IMR-90 (cell line): ENCODE measurements at regions not wholly inside any gene's neighbourhood (a gene's known extent, or its start where the extent isn't known, plus 50 kb on each side); places are given as distances from the start of the nearest gene placed in this dataset.
A peak's percentile ranks its signal among the peaks of the same experiment; 100 is the strongest.

Experiments
- ATAC-seq: fragments of 200-7000 bp; cut with Tn5 transposase; 2 replicates; pipeline ENCODE4 v1.9.1; 2020; ENCODE audit warnings: low read depth, mild to moderate bottlenecking, moderate library complexity
- BruUV-seq: library from RNA; stranded (reverse); fragments of 400-500 nt; replicated peaks from 2 replicates; lab custom pipeline; 2021; lab: Mats Ljungman, UMichigan
- CTCF ChIA-PET: fragments of 300-600 bp; formaldehyde crosslinking; extraction: SDS; loops from one replicate; lab custom pipeline; 2021; ENCODE audit warnings: antibody characterized with exemption; lab: Yijun Ruan, JAX
- POLR2A ChIA-PET: fragments of 300-600 bp; sonication (Branson Sonifier 250); formaldehyde crosslinking; loops from one replicate; lab custom pipeline; 2022; ENCODE audit warnings: antibody characterized with exemption; ENCODE audit not compliant: unreplicated experiment; lab: Charles Lee
- DNase-seq: peaks from one replicate; pipeline ENCODE4 v3.0.0; 2013
- H2AFZ ChIP-seq: replicated peaks from 2 replicates; pipeline ENCODE3; 2013; ENCODE audit warnings: low read length, mild to moderate bottlenecking; ENCODE audit not compliant: poor library complexity
- H2AK5ac ChIP-seq: 2 replicates; pipeline ENCODE4 v1.6.1; 2013; ENCODE audit warnings: low read depth, low read length, inconsistent platforms
- H2AK9ac ChIP-seq: replicated peaks from 2 replicates; pipeline ENCODE3; 2013; ENCODE audit warnings: mild to moderate bottlenecking, low read depth, low read length, moderate library complexity; ENCODE audit not compliant: poor library complexity
- H2BK120ac ChIP-seq: 2 replicates; pipeline ENCODE4 v1.6.1; 2013; ENCODE audit warnings: low read depth, low read length, inconsistent platforms
- H2BK15ac ChIP-seq: 3 replicates; pipeline ENCODE4 v1.6.1; 2013; ENCODE audit warnings: low read depth, low read length, inconsistent platforms
- H2BK20ac ChIP-seq: 2 replicates; pipeline ENCODE4 v1.6.1; 2013; ENCODE audit warnings: low read depth, mild to moderate bottlenecking, inconsistent platforms, low read length, moderate library complexity
- H2BK5ac ChIP-seq: 2 replicates; pipeline ENCODE4 v1.6.1; 2013; ENCODE audit warnings: mild to moderate bottlenecking, low read depth, low read length, inconsistent platforms; ENCODE audit not compliant: poor library complexity, severe bottlenecking
- H3K14ac ChIP-seq: replicated peaks from 2 replicates; pipeline ENCODE4 v1.6.1; 2013; ENCODE audit warnings: low read depth, low read length, inconsistent platforms
- H3K18ac ChIP-seq: 2 replicates; pipeline ENCODE4 v1.6.1; 2013; ENCODE audit warnings: low read depth, low read length, control low read depth
- H3K23ac ChIP-seq: 2 replicates; pipeline ENCODE4 v1.6.1; 2013; ENCODE audit warnings: low read depth, low read length, inconsistent platforms
- H3K27ac ChIP-seq: 2 replicates; pipeline ENCODE4 v1.5.1; 2013; ENCODE audit warnings: mild to moderate bottlenecking, control low read depth, low read length; ENCODE audit not compliant: insufficient read depth
- H3K27me3 ChIP-seq: 2 replicates; pipeline ENCODE4 v1.6.1; 2013; ENCODE audit warnings: low read length; ENCODE audit not compliant: control insufficient read depth, insufficient read depth
- H3K36me3 ChIP-seq: 2 replicates; pipeline ENCODE4 v1.6.1; 2013; ENCODE audit warnings: low read length, mixed read lengths; ENCODE audit not compliant: control insufficient read depth, insufficient read depth
- H3K4ac ChIP-seq: 2 replicates; pipeline ENCODE4 v1.6.1; 2013; ENCODE audit warnings: low read depth, low read length, inconsistent platforms
- H3K4me1 ChIP-seq: 2 replicates; pipeline ENCODE4 v1.6.1; 2013; ENCODE audit warnings: low read length, mixed read lengths; ENCODE audit not compliant: control insufficient read depth, insufficient read depth
- H3K4me2 ChIP-seq: 2 replicates; pipeline ENCODE4 v1.6.1; 2013; ENCODE audit warnings: low read depth, mild to moderate bottlenecking, control low read depth, low read length, moderate library complexity
- H3K4me3 ChIP-seq: 2 replicates; pipeline ENCODE4 v1.5.1; 2013; ENCODE audit warnings: low read depth, mild to moderate bottlenecking, control low read depth, low read length, moderate library complexity; ENCODE audit not compliant: insufficient read depth
- H3K56ac ChIP-seq: 2 replicates; pipeline ENCODE4 v1.6.1; 2013; ENCODE audit warnings: low read length, inconsistent platforms; ENCODE audit not compliant: insufficient read depth; ENCODE audit errors: extremely low read depth
- H3K79me1 ChIP-seq, 2 experiments: 2 replicates each; pipeline ENCODE4 v1.6.1; 2013; ENCODE audit warnings: low read length in 2 of 2, inconsistent platforms in 1 of 2, low read depth in 1 of 2
- H3K9ac ChIP-seq: 2 replicates; pipeline ENCODE4 v1.6.1; 2013; ENCODE audit warnings: low read depth, low read length, control low read depth
- H3K9me1 ChIP-seq: 2 replicates; pipeline ENCODE4 v1.6.1; 2013; ENCODE audit warnings: low read length, inconsistent platforms; ENCODE audit not compliant: insufficient read depth
- H3K9me3 ChIP-seq: 2 replicates; pipeline ENCODE4 v1.6.1; 2013; ENCODE audit warnings: low read length; ENCODE audit not compliant: control insufficient read depth, insufficient read depth
- H4K20me1 ChIP-seq: 2 replicates; pipeline ENCODE4 v1.6.1; 2013; ENCODE audit warnings: low read length, inconsistent platforms; ENCODE audit not compliant: insufficient read depth
- H4K5ac ChIP-seq: 2 replicates; pipeline ENCODE4 v1.6.1; 2013; ENCODE audit warnings: mild to moderate bottlenecking, low read depth, low read length, control low read depth
- H4K8ac ChIP-seq, 2 experiments: 2 replicates each; pipeline ENCODE4 v1.6.1; 2013; ENCODE audit warnings: low read depth in 2 of 2, low read length in 2 of 2, control low read depth in 1 of 2, inconsistent platforms in 1 of 2
- H4K91ac ChIP-seq: 2 replicates; pipeline ENCODE4 v1.6.1; 2013; ENCODE audit warnings: low read depth, low read length, inconsistent platforms; ENCODE audit not compliant: insufficient read depth
- CHD1 ChIP-seq: IDR thresholded peaks from 2 replicates; pipeline ENCODE4 v1.6.1; 2012; ENCODE audit warnings: low read depth, low read length, improper control_type of control experiment
- POLR2A ChIP-seq: IDR thresholded peaks from 2 replicates; pipeline ENCODE4 v1.6.1; 2012; ENCODE audit warnings: mild to moderate bottlenecking, low read depth, low read length
- RFX5 ChIP-seq: IDR thresholded peaks from 2 replicates; pipeline ENCODE4 v1.8.0; 2012; ENCODE audit warnings: low read depth, mild to moderate bottlenecking, low read length, moderate library complexity
- SMC3 ChIP-seq: fragments of 150-350 bp; IDR thresholded peaks from 2 replicates; pipeline ENCODE4 v1.6.1; 2016; ENCODE audit warnings: low read depth, mild to moderate bottlenecking, antibody characterized with exemption, low read length, moderate library complexity
- dilution Hi-C: fragments of 300-500 bp; cut with HindIII; formaldehyde crosslinking; loops from one replicate; pipeline ENCODE4 v1.14.3; 2018; ENCODE audit warnings: low sequenced_read_pairs; ENCODE audit not compliant: unreplicated experiment
- in situ Hi-C: fragments of 300-500 bp; cut with MboI; formaldehyde crosslinking; loops from 3 replicates; pipeline ENCODE4 v1.14.3; 2019; ENCODE audit warnings: low sequenced_read_pairs, inconsistent platforms, mixed read lengths
- intact Hi-C: fragments of 100-400 bp; cut with micrococcal nuclease; formaldehyde crosslinking; loops from 2 replicates; pipeline ENCODE4 v1.10.0; 2022
- TF ChIP-seq, protein P1 (sequence below): fragments of 150-350 bp; IDR thresholded peaks from 2 replicates; pipeline ENCODE4 v1.6.1; 2017; ENCODE audit warnings: mild to moderate bottlenecking, antibody characterized with exemption, low read length, low read depth
- TF ChIP-seq, protein P2 (sequence below): fragments of 150-350 bp; IDR thresholded peaks from 2 replicates; pipeline ENCODE4 v1.6.1; 2016; ENCODE audit warnings: low read depth, mild to moderate bottlenecking, low read length, moderate library complexity, borderline replicate concordance

DNA sequence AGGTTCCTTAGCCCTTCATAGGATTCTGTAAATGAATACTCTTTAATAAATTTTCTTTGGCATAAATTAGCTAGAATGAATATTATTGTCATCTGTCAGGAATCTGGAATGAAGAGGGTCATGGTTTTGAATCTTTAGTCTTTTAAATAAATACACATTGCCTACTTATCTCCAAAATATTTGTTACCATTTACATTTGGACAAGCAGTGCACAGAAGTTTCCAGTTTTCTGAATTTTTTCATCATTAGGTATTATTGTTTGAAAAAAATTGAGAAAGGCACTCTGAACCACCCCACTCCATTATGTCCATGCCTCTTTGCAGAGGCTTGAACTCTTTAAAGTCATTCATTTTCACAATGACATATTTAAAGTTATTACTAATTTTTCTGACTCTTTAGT is 549.0 kb upstream of the LUZP2 start:
- peak overlapping the region; percentile 94 for H3K18ac ChIP-seq
- H3K4me2 ChIP-seq, result peak overlapping the region; percentile 25; the same call in 1 of the 2 replicates
- H3K56ac ChIP-seq, result no peak overlapping the region; the same call in 1 of the 2 replicates
- dilution Hi-C loops, result no loop called here
- H3K4ac ChIP-seq, result peak overlapping the region; percentile 88
- peak overlapping the region; percentile 83 for H2BK20ac ChIP-seq
- H2BK15ac ChIP-seq, result peak overlapping the region; percentile 95; the same call in 2 of the 3 replicates
- peak overlapping the region; percentile 66; the same call in 1 of the 2 replicates for H3K23ac ChIP-seq
- no peak overlapping the region for H3K14ac ChIP-seq
- H2AFZ ChIP-seq, result no peak overlapping the region
- no peaks in the 10 kb centered on the region for H3K9me3 ChIP-seq
- H3K79me1 ChIP-seq, result no peaks in the 10 kb centered on the region
- ATAC-seq, result peak; percentile 81
- H2BK5ac ChIP-seq, result peak overlapping the region; percentile 97
- H2AK9ac ChIP-seq, result no peak overlapping the region
- H3K9ac ChIP-seq, result peak overlapping the region; percentile 83; the same call in 1 of the 2 replicates
- H4K5ac ChIP-seq, result peak overlapping the region; percentile 90
- ChIA-PET POLR2A (no interaction called here), CTCF (interaction anchor here (0.8 kb wide), 1 partner anchor 77 kb away, joined by 3 read pairs; no protein-coding TSS in a partner anchor)
- H4K91ac ChIP-seq, result peak overlapping the region; percentile 92
- in situ Hi-C loops, result no loop called here
- H2AK5ac ChIP-seq, result peak overlapping the region; percentile 59; the same call in 1 of the 2 replicates
- H3K36me3 ChIP-seq, result no peaks in the 10 kb centered on the region
- peaks cover 7% of the 10 kb centered on the region; the same call in 1 of the 2 replicates for H3K9me1 ChIP-seq
- no peak for TF ChIP-seq SMC3
- TF ChIP-seq, protein P1, sequence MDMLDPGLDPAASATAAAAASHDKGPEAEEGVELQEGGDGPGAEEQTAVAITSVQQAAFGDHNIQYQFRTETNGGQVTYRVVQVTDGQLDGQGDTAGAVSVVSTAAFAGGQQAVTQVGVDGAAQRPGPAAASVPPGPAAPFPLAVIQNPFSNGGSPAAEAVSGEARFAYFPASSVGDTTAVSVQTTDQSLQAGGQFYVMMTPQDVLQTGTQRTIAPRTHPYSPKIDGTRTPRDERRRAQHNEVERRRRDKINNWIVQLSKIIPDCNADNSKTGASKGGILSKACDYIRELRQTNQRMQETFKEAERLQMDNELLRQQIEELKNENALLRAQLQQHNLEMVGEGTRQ, result no peak
- TF ChIP-seq, protein P2, sequence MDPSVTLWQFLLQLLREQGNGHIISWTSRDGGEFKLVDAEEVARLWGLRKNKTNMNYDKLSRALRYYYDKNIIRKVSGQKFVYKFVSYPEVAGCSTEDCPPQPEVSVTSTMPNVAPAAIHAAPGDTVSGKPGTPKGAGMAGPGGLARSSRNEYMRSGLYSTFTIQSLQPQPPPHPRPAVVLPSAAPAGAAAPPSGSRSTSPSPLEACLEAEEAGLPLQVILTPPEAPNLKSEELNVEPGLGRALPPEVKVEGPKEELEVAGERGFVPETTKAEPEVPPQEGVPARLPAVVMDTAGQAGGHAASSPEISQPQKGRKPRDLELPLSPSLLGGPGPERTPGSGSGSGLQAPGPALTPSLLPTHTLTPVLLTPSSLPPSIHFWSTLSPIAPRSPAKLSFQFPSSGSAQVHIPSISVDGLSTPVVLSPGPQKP, result no peak
- TF ChIP-seq CHD1, result no peak
- TF ChIP-seq RFX5, result no peak
- TF ChIP-seq POLR2A, result no peak
- H4K8ac ChIP-seq, result peak overlapping the region; percentile 89 to 95; a peak in 3 of 4 replicates
- H3K4me3 ChIP-seq, result no peak overlapping the region
- peak; percentile 61 for DNase-seq
- H3K27me3 ChIP-seq, result no peaks in the 10 kb centered on the region
- peaks cover 7% of the 10 kb centered on the region for H3K4me1 ChIP-seq
- H4K20me1 ChIP-seq, result no peaks in the 10 kb centered on the region
- peak overlapping the region; percentile 100 for H3K27ac ChIP-seq
- intact Hi-C loops, result loop anchor here (5.0 kb wide), 1 partner anchor 129 kb away; no protein-coding TSS in a partner anchor
- no TSS peak for BruUV-seq
- H2BK120ac ChIP-seq, result peak overlapping the region; percentile 88
